Stomach smooth muscle (tissue), 2 donors: ENCODE measurements at regions not wholly inside any gene's neighbourhood (a gene's known extent, or its start where the extent isn't known, plus 50 kb on each side); places are given as distances from the start of the nearest gene placed in this dataset.
"Not testable (repeated sequence)": the region's sequence is repeated elsewhere in the genome, so short reads cannot be mapped to it uniquely, and the experiment has no call there.

Experiments used
- H3K27ac ChIP-seq: one replicate; pipeline ENCODE4 v1.7.0; 2013; ENCODE audit warnings: mild to moderate bottlenecking, low read length, inconsistent platforms
- H3K27me3 ChIP-seq, 2 donors: one replicate each; pipeline ENCODE4 v1.7.0; 2013; ENCODE audit warnings: low read length in 2 of 2; ENCODE audit not compliant: insufficient read depth in 2 of 2, control insufficient read depth in 1 of 2
- H3K36me3 ChIP-seq, 2 donors: one replicate each; pipeline ENCODE4 v1.7.0; 2013; ENCODE audit warnings: low read length in 2 of 2; ENCODE audit not compliant: control insufficient read depth in 2 of 2, insufficient read depth in 2 of 2
- H3K4me1 ChIP-seq: one replicate; pipeline ENCODE4 v1.7.0; 2013; ENCODE audit warnings: low read length; ENCODE audit not compliant: control insufficient read depth, insufficient read depth
- H3K4me3 ChIP-seq, 2 donors: one replicate each; pipeline ENCODE4 v1.7.0; 2013; ENCODE audit warnings: low read length in 2 of 2
- H3K9ac ChIP-seq, 2 donors: one replicate each; pipeline ENCODE4 v1.7.0; 2013; ENCODE audit warnings: low read length in 2 of 2, mild to moderate bottlenecking in 1 of 2
- H3K9me3 ChIP-seq, 2 donors: one replicate each; pipeline ENCODE4 v1.7.0; 2013; ENCODE audit warnings: low read length in 2 of 2; ENCODE audit not compliant: control insufficient read depth in 2 of 2
- donor health status: healthy.
- donor health status: Pancreatic carcinoma.

DNA sequence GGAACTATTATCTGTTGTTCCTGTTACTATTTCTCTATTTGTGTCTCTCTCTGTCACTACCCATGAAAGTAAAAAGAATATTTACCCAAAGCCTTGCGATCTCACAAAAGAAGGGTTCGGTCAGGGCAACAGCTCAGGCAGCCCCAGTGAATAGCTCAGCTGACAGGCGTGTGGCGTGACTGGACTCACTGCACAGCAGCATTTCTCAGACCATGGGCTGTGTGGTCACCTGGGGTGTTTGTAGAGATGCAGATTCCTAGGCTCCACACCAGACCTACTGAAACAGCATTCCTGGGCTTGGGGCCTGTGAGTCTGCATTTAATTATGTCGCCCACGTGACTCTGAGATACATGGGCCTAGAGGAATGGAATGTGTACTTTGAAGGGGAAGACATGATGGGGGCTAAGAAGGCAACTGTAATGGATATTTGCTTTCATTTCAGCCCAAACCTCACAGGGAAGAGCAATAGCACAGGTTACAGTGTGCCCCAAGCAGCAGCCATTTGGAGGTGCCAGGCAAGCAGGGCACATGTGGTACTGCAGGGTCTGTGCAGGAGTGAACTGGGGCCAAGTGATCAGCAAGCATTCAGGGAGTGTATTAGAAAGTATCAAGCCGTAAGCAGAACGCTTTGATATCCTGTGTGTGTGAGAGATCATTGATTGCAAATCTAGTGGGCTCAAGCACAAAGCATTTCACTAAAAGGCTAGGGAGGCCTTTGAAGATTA lies 90.4 kb upstream of the RBMS1 start:
- Histone ChIP-seq H3K9ac (no peak overlapping the region), H3K9me3 (no peaks in the 10 kb centered on the region), H3K4me3 (peak overlapping the region in 1 of 2 donors; percentile 23), H3K4me1 (peaks cover 8% of the 10 kb centered on the region), H3K36me3 (no peaks in the 10 kb centered on the region), H3K27me3 (no peaks in the 10 kb centered on the region), H3K27ac (peak overlapping the region; percentile 38)

DNA sequence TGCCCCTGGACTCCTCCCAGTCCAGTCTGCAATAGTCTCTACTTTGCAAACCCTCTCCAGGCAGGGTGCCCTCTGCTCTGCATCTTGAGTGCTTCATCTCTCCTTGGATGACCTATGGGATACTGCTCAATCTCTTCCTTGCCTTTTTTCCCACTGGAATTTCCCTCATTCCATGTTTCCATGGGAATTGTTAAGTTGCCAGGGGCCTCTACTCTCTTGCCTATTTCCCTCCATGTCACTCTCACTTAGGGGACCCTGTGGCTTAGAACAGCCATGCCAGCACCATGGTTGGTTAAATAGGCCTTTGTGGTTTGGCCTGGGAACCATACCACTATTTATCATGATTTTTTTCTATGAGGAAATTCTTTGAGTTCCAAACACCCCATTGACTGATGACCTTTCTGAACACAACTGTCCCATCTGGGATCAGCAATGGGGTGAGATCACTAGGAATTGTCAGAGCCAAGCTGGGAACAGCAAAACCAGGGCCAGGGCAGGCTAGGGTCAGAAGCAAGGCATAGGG lies 91.4 kb upstream of the RBMS1 start:
- no peak overlapping the region for H3K9ac ChIP-seq
- H3K36me3 ChIP-seq = no peaks in the 10 kb centered on the region
- no peaks in the 10 kb centered on the region for H3K27me3 ChIP-seq
- no peaks in the 10 kb centered on the region for H3K9me3 ChIP-seq
- H3K27ac ChIP-seq = no peak overlapping the region
- no peak overlapping the region for H3K4me3 ChIP-seq
- H3K4me1 ChIP-seq = peaks cover 8% of the 10 kb centered on the region

DNA sequence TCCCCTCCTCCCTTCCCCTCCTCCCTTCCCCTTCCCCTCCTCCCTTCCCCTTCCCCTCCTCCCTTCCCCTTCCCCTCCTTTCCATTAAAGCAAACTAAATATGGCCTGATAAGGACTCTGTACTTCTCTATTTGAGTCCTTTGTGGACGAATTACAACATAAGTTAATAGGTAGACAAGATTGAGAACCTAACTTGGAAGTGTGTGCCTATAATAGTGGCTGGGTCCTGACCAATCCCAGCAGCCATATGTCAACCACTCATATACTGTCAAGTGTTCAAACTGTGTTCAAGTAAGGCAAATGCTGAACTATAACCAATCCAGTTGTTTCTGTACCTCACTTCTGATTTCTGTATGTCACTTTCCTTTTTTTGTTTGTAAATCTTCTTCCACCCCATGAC lies 97.1 kb upstream of the RBMS1 start:
- Histone ChIP-seq H3K27ac (no peak overlapping the region), H3K4me3 (no peak overlapping the region), H3K4me1 (no peaks in the 10 kb centered on the region), H3K36me3 (no peaks in the 10 kb centered on the region), H3K27me3 (no peaks in the 10 kb centered on the region), H3K9ac (no peak overlapping the region), H3K9me3 (no peaks in the 10 kb centered on the region)

DNA sequence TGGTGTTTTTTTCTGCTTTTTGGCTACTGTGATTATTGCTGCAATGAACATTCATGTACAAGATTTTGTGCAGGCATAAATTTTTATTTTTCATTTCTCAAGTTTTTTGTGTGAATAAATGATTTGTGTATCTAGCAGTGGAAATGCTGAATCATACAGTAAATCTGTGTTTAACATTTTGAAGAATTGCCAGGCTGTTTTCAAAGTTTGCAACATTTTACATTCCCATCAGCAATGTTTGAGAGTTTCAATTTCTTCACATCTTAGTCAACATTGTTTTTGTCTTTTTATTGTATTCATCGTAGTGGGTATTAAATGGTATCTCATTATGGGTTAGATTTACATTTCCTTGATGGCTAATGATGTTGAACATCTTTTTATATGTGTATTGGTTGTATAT lies 98.8 kb upstream of the RBMS1 start:
- no peaks in the 10 kb centered on the region for H3K36me3 ChIP-seq
- no peak overlapping the region for H3K27ac ChIP-seq
- H3K9ac ChIP-seq = no peak overlapping the region
- no peaks in the 10 kb centered on the region for H3K9me3 ChIP-seq
- H3K27me3 ChIP-seq = no peaks in the 10 kb centered on the region
- H3K4me1 ChIP-seq = no peaks in the 10 kb centered on the region
- H3K4me3 ChIP-seq = no peak overlapping the region

DNA sequence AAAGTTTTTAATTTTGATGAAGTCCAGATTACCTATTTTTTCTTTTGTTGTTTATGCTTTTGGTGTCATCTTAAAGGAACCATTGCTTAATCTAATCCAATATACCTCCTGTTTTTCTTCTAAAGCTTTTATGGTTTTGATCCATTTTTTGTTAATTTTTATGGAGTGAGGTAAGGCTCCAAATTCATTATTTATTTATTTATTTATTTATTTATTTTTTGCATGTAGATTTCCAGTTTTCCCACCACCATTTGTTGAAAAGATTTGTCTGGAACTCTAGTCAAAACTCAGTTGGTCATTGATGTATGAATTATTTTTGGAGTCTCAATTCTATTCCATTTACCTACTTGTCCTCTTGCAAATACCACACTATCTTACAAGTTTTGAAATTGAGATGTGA lies 99.4 kb upstream of the RBMS1 start:
- Histone ChIP-seq H3K9ac (no peak overlapping the region), H3K27ac (no peak overlapping the region), H3K27me3 (no peaks in the 10 kb centered on the region)

DNA sequence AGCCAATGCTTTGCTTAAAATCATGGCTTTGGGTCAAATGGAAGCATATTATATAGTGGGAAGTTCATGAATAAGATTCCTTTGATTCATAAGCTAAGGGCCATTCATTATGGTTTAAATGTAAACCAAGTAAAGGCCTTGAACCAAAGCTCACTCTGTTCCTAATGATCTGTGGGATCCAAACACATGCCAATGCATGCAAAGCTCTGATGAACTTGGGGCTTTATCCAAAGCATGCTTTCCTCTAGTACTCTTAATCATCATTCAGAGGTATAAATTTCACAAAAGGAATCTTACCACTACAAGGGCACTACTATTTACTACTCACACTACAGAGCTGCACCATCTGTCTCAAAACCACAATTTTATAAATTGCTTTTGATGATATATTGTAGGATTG lies 102.8 kb upstream of the RBMS1 start:
- Histone ChIP-seq H3K27me3 (no peaks in the 10 kb centered on the region), H3K36me3 (no peaks in the 10 kb centered on the region), H3K4me1 (no peaks in the 10 kb centered on the region), H3K9me3 (no peaks in the 10 kb centered on the region), H3K9ac (no peak overlapping the region), H3K4me3 (no peak overlapping the region), H3K27ac (no peak overlapping the region)

More for the DNA sequence above, 99.4 kb upstream of the RBMS1 start:
- no peaks in the 10 kb centered on the region for H3K9me3 ChIP-seq
- H3K4me3 ChIP-seq = no peak overlapping the region
- H3K4me1 ChIP-seq = no peaks in the 10 kb centered on the region
- no peaks in the 10 kb centered on the region for H3K36me3 ChIP-seq

DNA sequence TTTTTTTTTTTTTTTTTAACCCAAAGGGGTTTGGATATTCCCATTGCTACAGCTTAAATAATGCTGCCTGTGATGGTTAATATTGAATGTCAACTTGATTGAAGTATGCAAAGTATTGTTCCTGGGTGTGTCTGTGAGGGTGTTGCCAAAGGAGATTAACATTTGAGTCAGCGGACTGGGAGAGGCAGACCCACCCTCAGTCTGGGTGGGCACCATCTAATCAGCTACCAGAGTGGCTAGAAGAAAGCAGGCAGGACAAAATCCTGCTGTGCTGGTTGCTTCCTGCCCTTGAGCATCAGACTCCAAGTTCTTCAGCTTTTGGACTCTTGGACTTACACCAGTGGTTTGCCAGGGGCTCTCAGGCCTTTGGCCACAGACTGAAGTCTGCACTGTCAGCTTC lies 106.8 kb upstream of the RBMS1 start:
- not testable (repeated sequence) for H3K4me3 ChIP-seq, H3K36me3 ChIP-seq, H3K27ac ChIP-seq, H3K27me3 ChIP-seq, H3K9me3 ChIP-seq, H3K9ac ChIP-seq, H3K4me1 ChIP-seq

DNA sequence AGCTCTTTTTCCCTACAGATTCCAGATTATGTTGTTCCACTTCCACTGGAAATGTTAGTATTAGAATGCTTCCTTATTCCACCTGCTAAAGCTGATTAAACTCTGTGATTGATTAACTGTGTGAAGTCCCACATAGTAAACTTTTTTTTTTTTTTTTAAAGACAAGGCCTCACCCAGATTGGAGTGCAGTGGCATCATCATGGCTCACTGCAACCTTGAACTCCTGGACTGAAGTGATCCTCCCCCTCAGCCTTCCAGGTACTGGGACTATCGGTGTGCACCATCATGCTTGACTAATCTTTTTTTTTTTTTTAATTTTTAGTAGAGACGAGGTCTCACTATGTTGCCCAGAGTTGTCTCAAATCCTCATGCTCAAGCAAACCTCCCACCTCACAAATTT lies 108.5 kb upstream of the RBMS1 start:
- Histone ChIP-seq H3K9ac (no peak overlapping the region), H3K4me3 (no peak overlapping the region), H3K27me3 (no peaks in the 10 kb centered on the region), H3K36me3 (no peaks in the 10 kb centered on the region), H3K27ac (no peak overlapping the region), H3K9me3 (no peaks in the 10 kb centered on the region), H3K4me1 (no peaks in the 10 kb centered on the region)

DNA sequence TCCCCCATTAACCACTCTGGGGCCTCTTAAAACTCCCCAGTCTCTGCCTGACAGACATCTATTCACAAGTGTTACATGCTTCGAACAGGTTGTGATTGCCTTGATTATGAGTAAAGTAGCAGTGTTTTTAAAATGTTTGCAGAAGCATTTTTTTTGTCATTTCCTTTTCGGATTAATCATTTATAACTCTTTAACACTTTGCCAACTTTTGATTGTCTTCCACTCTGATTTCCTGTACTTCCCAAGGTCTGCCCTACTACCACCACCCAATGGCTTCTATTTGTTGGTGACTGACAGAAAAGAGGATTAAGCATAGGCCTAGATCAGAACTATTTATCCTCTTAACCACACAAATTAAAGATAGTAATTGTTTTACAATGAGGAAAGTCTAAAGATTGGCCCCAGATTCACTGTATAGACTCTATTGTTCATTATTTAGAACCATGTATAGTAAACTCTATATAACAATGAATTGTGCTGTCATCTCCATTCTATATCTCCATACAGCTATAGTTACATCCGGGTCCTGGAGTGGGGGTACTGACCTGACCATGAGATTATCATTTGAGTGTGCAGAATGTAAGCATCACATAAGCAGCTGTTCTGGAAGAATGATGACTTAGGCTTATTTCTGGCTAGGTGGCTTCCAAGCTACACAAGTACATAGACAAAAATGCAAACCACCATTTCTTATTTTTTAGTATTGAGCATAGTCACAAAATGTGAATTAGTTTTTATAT lies 110.3 kb upstream of the RBMS1 start:
- Histone ChIP-seq H3K4me1 (no peaks in the 10 kb centered on the region), H3K9ac (no peak overlapping the region), H3K27ac (no peak overlapping the region), H3K27me3 (no peaks in the 10 kb centered on the region), H3K36me3 (no peaks in the 10 kb centered on the region), H3K9me3 (no peaks in the 10 kb centered on the region), H3K4me3 (no peak overlapping the region)

DNA sequence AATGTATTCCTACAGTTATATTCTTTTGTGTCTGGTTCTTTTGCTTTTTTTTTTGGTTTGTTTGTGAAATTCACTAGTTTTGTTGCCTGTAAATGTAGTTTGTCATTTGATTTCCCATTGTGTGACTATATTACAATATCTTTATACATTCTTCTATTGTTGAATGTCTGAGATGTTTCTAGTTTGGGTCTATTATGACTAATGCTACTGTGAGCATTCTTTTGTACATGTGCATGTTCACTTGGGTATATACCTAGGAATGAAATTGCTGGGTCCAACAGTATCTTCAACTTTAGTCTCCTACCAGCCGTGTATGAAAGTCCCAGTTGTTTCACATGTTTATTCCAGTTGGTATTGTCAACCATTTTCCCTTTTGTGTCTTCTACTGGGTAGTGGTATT lies 112.7 kb upstream of the RBMS1 start:
- no peaks in the 10 kb centered on the region for H3K36me3 ChIP-seq

DNA sequence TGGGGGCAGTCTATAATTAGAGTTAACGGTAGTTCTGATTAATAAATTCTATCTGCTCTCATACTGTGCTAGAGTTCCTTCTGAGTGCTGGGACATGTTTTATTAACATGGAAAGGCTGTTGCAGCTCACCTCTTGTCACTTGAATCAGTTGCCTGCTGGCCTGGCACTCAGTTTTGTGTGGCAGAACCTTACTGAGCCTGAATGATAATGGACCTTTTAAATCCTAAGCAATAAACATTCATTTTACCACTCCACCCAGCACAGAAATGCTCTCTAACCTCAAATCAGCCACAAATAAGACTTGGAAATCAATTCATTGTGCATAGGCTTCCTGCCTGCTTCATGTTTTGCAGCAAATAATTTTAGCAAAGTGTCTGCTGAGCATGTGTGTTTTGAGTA lies 115.0 kb upstream of the RBMS1 start:
- Histone ChIP-seq H3K4me1 (no peaks in the 10 kb centered on the region), H3K4me3 (no peak overlapping the region), H3K27ac (no peak overlapping the region), H3K9me3 (no peaks in the 10 kb centered on the region), H3K27me3 (no peaks in the 10 kb centered on the region), H3K36me3 (no peaks in the 10 kb centered on the region), H3K9ac (no peak overlapping the region)

More for the DNA sequence above, 112.7 kb upstream of the RBMS1 start:
- no peak overlapping the region for H3K9ac ChIP-seq
- H3K4me3 ChIP-seq = no peak overlapping the region
- H3K27ac ChIP-seq = no peak overlapping the region
- H3K4me1 ChIP-seq = no peaks in the 10 kb centered on the region
- H3K9me3 ChIP-seq = no peaks in the 10 kb centered on the region
- H3K27me3 ChIP-seq = no peaks in the 10 kb centered on the region
